ENCODE measurements at regions not wholly inside any gene's neighbourhood (a gene's known extent, or its start where the extent isn't known, plus 50 kb on each side); places are given as distances from the start of the nearest gene placed in this dataset.
"Not testable (repeated sequence)": the region's sequence is repeated elsewhere in the genome, so short reads cannot be mapped to it uniquely, and the experiment has no call there.

GRCh38 chr2:224217962-224218347, 178.9 kb upstream of the SERPINE2 start:
- H3K4me3 ChIP-seq (ENCODE audit: low read length), result no peak overlapping the region
- DNase-seq (ENCODE audit: low read depth, low spot score), result no peak

- H3K4me3 ChIP-seq (ENCODE audit: low read length), result no peak overlapping the region
Measured at GRCh38 chr2:224217233-224217961, 178.3 kb upstream of the SERPINE2 start.

DNA sequence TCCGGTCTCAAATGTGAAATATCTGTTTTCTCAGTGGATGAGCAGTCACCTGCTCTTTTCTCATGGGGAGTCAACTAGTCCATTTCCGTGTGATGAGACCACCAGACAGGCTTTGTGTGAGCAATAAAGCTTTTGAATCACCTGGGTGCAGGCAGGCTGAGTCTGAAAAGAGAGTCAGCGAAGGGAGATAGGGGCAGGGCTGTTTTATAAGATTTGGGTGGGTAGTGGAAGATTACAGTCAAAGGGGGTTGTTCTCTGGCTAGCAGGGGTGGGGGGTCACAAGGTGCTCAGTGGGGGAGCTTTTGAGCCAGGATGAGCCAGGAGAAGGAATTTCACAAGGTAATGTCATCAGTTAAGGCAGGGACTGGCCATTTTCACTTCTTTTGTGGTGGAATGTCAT, 176.5 kb upstream of the SERPINE2 start:
- not testable (repeated sequence) for H3K4me3 ChIP-seq (ENCODE audit: low read length); DNase-seq (ENCODE audit: low read depth, low spot score)

More at GRCh38 chr2:224217233-224217961, 178.3 kb upstream of the SERPINE2 start:
- DNase-seq (ENCODE audit: low read depth, low spot score), result no peak

DNA sequence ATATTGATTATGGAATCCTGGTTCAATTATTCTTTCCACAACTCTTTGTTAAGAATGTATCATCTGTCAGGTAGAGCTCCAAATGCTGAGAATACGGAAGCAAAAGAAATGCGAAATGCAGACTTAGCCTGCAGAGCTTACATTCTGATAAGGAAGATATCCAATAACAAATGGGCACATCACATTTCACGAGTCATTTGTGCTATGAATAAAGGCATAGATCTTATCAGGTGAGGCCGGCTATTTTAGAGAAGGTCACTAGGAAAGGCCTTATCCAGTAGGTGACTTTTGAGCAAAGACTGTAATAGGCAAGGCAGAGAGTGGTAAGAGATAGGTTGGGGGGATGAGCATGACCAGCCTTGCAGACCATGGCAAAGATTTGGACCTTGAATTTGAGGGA, 174.3 kb upstream of the SERPINE2 start:
- H3K4me3 ChIP-seq (ENCODE audit: low read length), result no peak overlapping the region
- no peak for DNase-seq (ENCODE audit: low read depth, low spot score)

GRCh38 chr2:224211791-224212190, 172.7 kb upstream of the SERPINE2 start:
- DNase-seq (ENCODE audit: low read depth, low spot score), result no peak
- H3K4me3 ChIP-seq (ENCODE audit: low read length), result no peak overlapping the region

DNA sequence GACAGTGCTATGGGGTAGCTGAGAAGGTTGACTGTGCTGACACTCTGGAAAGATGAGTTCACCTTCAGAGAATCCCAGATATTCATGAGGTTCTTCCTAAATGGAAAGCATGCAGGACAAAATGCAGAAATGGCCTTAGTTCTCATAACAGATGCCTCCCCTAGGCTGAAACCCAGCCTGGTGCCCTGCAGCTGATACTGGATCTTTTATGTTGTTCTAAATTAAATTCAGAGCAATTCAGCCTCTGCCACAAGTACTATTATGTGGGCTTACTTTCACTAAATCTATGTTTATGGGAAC, 172.0 kb upstream of the SERPINE2 start:
- no peak for DNase-seq (ENCODE audit: low read depth, low spot score)
- no peak overlapping the region for H3K4me3 ChIP-seq (ENCODE audit: low read length)

- H3K4me3 ChIP-seq (ENCODE audit: low read length), result no peak overlapping the region
- no peak for DNase-seq (ENCODE audit: low read depth, low spot score)
Measured at GRCh38 chr2:224210286-224211180, 171.4 kb upstream of the SERPINE2 start.

DNA sequence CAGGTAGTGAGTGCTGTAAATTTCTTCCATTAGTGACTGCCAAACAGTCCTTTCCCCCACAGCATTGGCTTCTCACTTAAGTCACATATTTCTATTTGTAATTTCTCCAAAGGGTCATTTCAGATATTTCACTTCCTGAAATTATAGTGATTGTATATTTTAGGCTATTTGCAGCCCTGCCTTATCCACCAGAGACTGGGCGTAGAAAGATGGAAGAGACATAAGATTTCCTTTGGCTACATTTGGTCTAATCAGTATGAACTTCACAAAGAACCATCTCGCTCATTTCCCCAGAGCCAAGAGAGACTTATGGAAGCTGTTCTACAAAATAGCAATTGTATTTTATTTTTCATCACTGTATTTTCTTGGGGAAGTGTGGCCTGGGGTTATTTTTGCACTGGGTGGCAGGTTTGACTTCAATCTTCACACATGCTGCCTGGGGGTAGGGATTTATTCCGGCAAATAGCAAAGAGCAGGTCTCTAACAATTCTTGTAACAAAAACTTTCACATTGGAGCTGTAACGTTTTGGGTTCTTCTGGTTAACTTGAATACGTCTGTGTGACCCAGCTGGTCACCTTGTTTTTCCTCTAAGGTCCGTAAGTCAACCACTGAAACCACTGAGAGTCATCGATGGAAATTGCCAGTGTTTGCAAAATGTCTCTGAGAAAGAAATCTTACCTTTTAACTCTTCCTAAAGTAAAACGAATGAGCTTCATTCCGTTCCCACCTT, 170.6 kb upstream of the SERPINE2 start:
- no peak overlapping the region for H3K4me3 ChIP-seq (ENCODE audit: low read length)
- DNase-seq (ENCODE audit: low read depth, low spot score), result no peak

DNA sequence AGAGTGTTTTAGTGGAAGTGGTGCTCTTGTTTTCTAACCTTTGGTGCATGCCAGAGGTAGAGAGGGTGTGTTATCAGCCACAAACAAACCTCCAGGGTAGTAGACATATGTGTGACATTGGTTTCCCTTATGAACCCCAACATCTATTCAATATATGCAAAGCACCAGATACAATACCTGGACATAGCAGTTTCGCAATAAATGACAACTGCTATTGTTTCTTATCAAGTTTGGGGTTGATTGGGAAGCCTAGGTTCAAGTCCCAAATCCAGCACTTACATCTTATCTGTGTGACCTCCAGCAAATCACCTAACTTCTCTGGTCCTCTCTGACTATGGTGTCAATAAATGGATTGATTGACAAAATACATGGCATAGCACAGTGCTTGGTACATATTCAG, 169.4 kb upstream of the SERPINE2 start:
- DNase-seq (ENCODE audit: low read depth, low spot score), result no peak
- no peak overlapping the region for H3K4me3 ChIP-seq (ENCODE audit: low read length)

DNA sequence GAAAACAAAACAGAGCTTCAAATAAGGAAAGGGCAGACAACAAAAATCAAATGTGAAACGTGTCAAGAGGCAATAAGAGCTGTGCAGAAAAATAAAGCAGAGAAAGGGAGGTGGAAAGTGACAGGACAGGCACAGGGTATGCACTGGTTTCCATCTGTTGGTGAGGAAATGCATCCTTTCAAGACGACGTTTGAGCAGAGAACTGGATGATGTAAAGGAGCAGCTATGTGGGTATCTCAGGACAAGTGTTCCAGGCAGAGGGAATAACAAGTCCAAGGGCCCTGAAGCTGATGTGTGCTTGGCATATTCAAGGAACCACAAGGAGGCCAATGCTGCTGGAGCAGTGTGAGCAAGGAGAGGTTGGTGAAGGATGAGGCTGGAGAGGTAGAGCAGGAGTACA, 168.9 kb upstream of the SERPINE2 start:
- no peak overlapping the region for H3K4me3 ChIP-seq (ENCODE audit: low read length)
- DNase-seq (ENCODE audit: low read depth, low spot score), result no peak

GRCh38 chr2:224206816-224207215, 167.7 kb upstream of the SERPINE2 start:
- DNase-seq (ENCODE audit: low read depth, low spot score), result no peak
- H3K4me3 ChIP-seq (ENCODE audit: low read length), result no peak overlapping the region

DNA sequence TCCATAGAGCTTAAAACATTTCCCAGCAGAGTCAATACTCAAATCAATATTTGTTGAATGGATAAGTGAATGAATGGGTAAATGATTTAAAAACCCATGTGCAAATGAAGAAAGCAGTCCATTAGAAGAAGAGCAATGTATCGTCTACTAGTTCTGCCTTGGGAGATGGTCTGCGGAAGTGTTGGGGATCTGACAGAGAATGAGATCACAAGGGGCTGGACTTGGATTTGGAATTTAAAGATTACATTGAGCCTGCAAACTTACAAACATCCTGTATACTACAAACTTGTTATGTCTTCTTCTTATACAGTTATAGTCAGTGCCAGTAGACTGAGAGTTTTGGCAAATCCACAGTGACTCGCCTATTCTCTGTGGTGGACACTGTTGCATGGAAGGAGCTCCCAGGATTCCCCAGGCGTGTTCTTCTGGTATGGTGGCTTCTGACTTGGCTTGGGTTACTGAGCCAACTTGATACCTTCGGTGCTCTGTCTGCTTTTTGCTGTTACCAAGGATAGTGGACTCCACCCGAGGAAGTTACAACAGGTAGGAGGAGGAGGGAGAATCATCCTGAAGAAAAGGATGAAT, 163.3 kb upstream of the SERPINE2 start:
- no peak for DNase-seq (ENCODE audit: low read depth, low spot score)
- H3K4me3 ChIP-seq (ENCODE audit: low read length), result no peak overlapping the region

DNA sequence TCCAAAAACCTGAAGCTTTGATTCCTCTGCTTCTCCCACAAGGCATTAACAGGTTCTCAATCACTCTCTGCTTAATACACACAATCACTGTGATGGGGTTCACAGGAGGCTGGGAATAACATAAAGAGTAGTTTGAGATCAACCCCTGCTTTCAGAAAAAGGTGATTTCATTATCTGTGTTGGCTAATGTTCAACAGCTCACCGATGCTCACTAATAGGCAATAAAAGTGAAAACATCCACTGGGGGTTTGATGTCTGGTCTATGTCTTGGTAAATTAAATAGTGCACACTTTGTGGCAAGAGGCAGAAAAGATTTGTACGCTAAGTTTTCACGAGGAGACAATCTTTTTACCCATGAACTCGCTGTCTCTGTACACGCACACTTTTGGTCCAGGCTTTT, 159.3 kb upstream of the SERPINE2 start:
- no peak for DNase-seq (ENCODE audit: low read depth, low spot score)
- no peak overlapping the region for H3K4me3 ChIP-seq (ENCODE audit: low read length)

GRCh38 chr2:224196810-224197209, 157.7 kb upstream of the SERPINE2 start:
- no peak for DNase-seq (ENCODE audit: low read depth, low spot score)
- no peak overlapping the region for H3K4me3 ChIP-seq (ENCODE audit: low read length)

- no peak overlapping the region for H3K4me3 ChIP-seq (ENCODE audit: low read length)
- DNase-seq (ENCODE audit: low read depth, low spot score), result no peak
Measured at GRCh38 chr2:224195925-224196571, 157.0 kb upstream of the SERPINE2 start.

DNA sequence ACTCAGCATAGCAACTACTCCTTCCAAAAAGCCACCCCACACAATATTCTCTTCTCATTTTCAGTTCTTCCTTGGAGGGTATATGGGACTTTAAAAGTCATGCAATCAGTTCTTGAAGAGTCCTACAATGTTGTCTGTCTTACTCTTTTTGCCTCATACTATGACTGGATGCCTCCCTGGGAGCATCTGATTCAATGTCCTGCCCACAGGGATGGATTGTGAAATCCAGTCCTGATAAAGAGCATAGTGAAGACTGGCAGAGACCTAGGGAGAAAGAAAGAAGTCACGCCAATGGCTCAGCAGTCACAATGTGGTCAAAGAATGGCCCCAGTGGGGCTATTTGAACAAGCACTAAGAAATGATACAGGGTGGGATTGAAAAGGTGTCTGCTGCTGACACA, 155.1 kb upstream of the SERPINE2 start:
- no peak for DNase-seq (ENCODE audit: low read depth, low spot score)
- no peak overlapping the region for H3K4me3 ChIP-seq (ENCODE audit: low read length)

DNA sequence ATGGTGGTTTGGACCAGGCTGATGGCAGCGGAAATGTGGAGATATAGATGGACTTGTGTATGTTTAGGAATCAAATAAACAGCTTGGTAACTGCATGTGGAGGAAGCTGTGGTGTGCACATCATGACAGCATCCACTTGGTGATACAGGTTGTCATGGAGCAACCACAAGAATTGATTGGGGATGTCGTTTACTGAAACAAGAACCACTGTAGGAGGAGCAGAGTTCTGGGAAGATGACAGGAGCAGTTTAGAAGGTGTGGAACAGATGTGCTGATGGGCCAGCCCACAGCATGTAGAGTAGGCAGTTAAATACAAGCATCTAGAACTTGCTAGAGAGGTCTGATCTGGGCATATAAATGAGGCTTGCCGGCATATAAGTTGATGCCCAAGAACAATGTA, 152.4 kb upstream of the SERPINE2 start:
- DNase-seq (ENCODE audit: low read depth, low spot score), result no peak
- H3K4me3 ChIP-seq (ENCODE audit: low read length), result no peak overlapping the region

GRCh38 chr2:224190936-224191270, 151.8 kb upstream of the SERPINE2 start:
- H3K4me3 ChIP-seq (ENCODE audit: low read length), result no peak overlapping the region
- DNase-seq (ENCODE audit: low read depth, low spot score), result no peak

DNA sequence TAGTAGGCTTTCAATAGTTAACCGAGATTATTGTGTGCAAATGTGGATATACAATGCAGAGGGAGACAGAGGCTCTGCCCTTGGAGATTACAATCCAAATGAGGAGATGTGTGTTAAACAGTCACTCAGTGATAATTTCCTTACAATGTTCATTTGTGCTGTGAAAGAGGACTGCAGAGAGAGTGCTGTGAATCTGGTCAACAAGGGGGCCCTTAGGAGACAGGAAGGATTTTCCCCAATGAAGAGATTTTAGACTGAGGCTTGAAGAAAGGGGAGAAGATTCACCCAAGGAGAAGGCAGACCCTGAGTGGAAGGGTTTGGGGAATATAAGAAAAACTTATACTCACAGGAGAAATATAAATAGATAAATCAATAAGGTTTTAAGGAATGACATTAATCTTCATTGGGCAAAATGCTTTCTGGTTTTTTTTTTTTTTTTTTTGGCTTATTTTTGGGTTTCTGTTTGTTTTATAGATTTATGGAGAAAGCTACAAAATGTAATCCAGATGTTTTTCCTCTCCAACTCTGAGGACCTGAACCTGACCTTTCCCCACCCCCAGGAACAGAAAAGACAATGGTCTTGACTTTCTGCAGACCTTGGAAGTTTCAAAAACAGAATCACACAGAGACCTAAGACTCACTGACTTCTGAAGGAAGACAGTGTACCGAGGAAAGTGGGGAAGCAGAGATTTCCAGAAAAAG, 151.3 kb upstream of the SERPINE2 start:
- DNase-seq (ENCODE audit: low read depth, low spot score), result no peak
- H3K4me3 ChIP-seq (ENCODE audit: low read length), result no peak overlapping the region
